Keratinocyte (primary cell): ENCODE measurements at regions not wholly inside any gene's neighbourhood (a gene's known extent, or its start where the extent isn't known, plus 50 kb on each side); places are given as distances from the start of the nearest gene placed in this dataset.
A peak's percentile ranks its signal among the peaks of the same experiment; 100 is the strongest.

Experiments used
- DNase-seq: peaks from one replicate; pipeline ENCODE4 v3.0.0-alpha.2; 2011; ENCODE audit warnings: low read depth, missing footprints, low spot score
- FAIRE-seq: peaks from 2 replicates; lab custom pipeline; 2011; peaks lifted over from hg19 to GRCh38; lab: Jason Lieb, UNC
- H2AFZ ChIP-seq: 2 replicates; pipeline ENCODE4 v1.6.0; 2012; ENCODE audit warnings: low read length, control low read depth, inconsistent platforms; ENCODE audit not compliant: control insufficient read depth
- H3K27ac ChIP-seq: 2 replicates; pipeline ENCODE4 v1.5.1; 2011; ENCODE audit warnings: low read length; ENCODE audit not compliant: control insufficient read depth, insufficient read depth
- H3K27me3 ChIP-seq: 3 replicates; pipeline ENCODE4 v1.6.0; 2011; ENCODE audit warnings: low read length; ENCODE audit not compliant: control insufficient read depth, insufficient read depth; ENCODE audit errors: extremely low read depth
- H3K36me3 ChIP-seq, 2 experiments: 2 replicates in 1 of 2; 3 replicates in 1 of 2; pipeline ENCODE4 v1.5.1; 2011; ENCODE audit warnings: low read length in 2 of 2, mild to moderate bottlenecking in 1 of 2; ENCODE audit not compliant: control insufficient read depth in 2 of 2, insufficient read depth in 2 of 2; ENCODE audit errors: extremely low read depth in 1 of 2
- H3K4me1 ChIP-seq: 3 replicates; pipeline ENCODE4 v1.5.1; 2011; ENCODE audit warnings: low read length; ENCODE audit not compliant: control insufficient read depth, insufficient read depth; ENCODE audit errors: extremely low read depth
- H3K4me2 ChIP-seq: 3 replicates; pipeline ENCODE4 v1.6.0; 2011; ENCODE audit warnings: low read depth, low read length; ENCODE audit not compliant: control insufficient read depth, insufficient read depth; ENCODE audit errors: extremely low read depth
- H3K4me3 ChIP-seq, 3 experiments: fragments of 200-600 bp in 1 of 3; sonication (generic) in 1 of 3; 2 replicates in 2 of 3; 3 replicates in 1 of 3; pipeline ENCODE4 v1.5.1; 2011 to 2016; ENCODE audit warnings: low read length in 3 of 3, mild to moderate bottlenecking in 3 of 3, control low read depth in 2 of 3, inconsistent platforms in 1 of 3, low read depth in 1 of 3, mixed read lengths in 1 of 3, mixed run types in 1 of 3, moderate library complexity in 1 of 3; ENCODE audit not compliant: control insufficient read depth in 2 of 3, insufficient read depth in 2 of 3; ENCODE audit errors: extremely low read depth in 1 of 3
- H3K79me2 ChIP-seq: 2 replicates; pipeline ENCODE4 v1.6.0; 2012; ENCODE audit warnings: low read length; ENCODE audit not compliant: control insufficient read depth, insufficient read depth
- H3K9ac ChIP-seq: 3 replicates; pipeline ENCODE4 v1.6.0; 2011; ENCODE audit warnings: low read length; ENCODE audit not compliant: control insufficient read depth, insufficient read depth; ENCODE audit errors: extremely low read depth
- H3K9me1 ChIP-seq: 3 replicates; pipeline ENCODE4 v1.6.0; 2011; ENCODE audit warnings: low read length; ENCODE audit not compliant: control insufficient read depth, insufficient read depth; ENCODE audit errors: extremely low read depth
- H3K9me3 ChIP-seq: 2 replicates; pipeline ENCODE4 v1.5.1; 2012; ENCODE audit warnings: low read depth, low read length; ENCODE audit not compliant: control insufficient read depth
- H4K20me1 ChIP-seq: 3 replicates; pipeline ENCODE4 v1.6.0; 2011; ENCODE audit warnings: low read length; ENCODE audit not compliant: control insufficient read depth, insufficient read depth; ENCODE audit errors: extremely low read depth
- EZH2 ChIP-seq: IDR thresholded peaks from one replicate; pipeline ENCODE4 v1.6.1; 2012; ENCODE audit warnings: inconsistent platforms, mild to moderate bottlenecking, low read length, moderate library complexity
- dilution Hi-C: fragments of 300-500 bp; cut with MboI; formaldehyde crosslinking; loops from one replicate; pipeline ENCODE4 v1.7.0; 2020; ENCODE audit warnings: low sequenced_read_pairs; ENCODE audit not compliant: extremely low pct_ligation_motif_present
- TF ChIP-seq, protein P1 (sequence below), 3 experiments: IDR thresholded peaks in 1 of 3; conservative IDR thresholded peaks in 1 of 3; optimal IDR thresholded peaks in 1 of 3; 2 replicates in 2 of 3; 3 replicates in 1 of 3; pipeline versions ENCODE3 to v1.5.1; 2011; ENCODE audit warnings: low read length in 3 of 3, mild to moderate bottlenecking in 3 of 3, moderate library complexity in 2 of 3, control low read depth in 1 of 3, inconsistent platforms in 1 of 3; ENCODE audit not compliant: insufficient read depth in 2 of 3; ENCODE audit errors: extremely low read depth in 1 of 3

DNA sequence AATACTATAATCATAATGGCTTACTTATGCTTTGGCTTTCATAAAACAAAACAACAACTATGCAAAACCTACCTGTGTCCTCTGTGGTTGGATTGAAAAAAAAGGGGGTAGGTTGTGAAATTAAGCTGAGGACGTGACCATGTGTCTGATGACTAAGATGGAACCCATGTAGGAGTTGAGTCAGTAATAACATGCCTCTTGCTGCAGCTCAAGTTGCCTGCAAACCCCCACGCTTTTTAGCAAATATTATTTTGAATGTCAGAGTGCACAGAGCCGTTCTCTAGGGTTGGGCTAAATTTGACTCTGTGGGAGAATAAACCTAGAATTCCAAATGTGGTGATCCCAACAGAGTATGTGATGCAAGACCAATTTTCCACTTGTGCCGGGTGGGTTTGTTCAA, 209.3 kb downstream of the KCNRG start:
- no peaks in the 10 kb centered on the region for H3K79me2 ChIP-seq
- peaks cover 8% of the 10 kb centered on the region for H3K27me3 ChIP-seq
- H3K4me3 ChIP-seq = no peak overlapping the region
- H3K27ac ChIP-seq = no peak overlapping the region
- H3K9me3 ChIP-seq = no peaks in the 10 kb centered on the region
- no peaks in the 10 kb centered on the region for H4K20me1 ChIP-seq
- peak; percentile 5 for FAIRE-seq
- H3K9ac ChIP-seq = no peak overlapping the region
- H2AFZ ChIP-seq = no peak overlapping the region
- no peak for DNase-seq
- H3K4me1 ChIP-seq = no peaks in the 10 kb centered on the region
- TF ChIP-seq EZH2 = no peak
- TF ChIP-seq, protein P1, sequence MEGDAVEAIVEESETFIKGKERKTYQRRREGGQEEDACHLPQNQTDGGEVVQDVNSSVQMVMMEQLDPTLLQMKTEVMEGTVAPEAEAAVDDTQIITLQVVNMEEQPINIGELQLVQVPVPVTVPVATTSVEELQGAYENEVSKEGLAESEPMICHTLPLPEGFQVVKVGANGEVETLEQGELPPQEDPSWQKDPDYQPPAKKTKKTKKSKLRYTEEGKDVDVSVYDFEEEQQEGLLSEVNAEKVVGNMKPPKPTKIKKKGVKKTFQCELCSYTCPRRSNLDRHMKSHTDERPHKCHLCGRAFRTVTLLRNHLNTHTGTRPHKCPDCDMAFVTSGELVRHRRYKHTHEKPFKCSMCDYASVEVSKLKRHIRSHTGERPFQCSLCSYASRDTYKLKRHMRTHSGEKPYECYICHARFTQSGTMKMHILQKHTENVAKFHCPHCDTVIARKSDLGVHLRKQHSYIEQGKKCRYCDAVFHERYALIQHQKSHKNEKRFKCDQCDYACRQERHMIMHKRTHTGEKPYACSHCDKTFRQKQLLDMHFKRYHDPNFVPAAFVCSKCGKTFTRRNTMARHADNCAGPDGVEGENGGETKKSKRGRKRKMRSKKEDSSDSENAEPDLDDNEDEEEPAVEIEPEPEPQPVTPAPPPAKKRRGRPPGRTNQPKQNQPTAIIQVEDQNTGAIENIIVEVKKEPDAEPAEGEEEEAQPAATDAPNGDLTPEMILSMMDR (optimal IDR thresholded peaks at IDR 0.05 in 1 of 3, IDR thresholded peaks at IDR 0.05 in 1 of 3, conservative IDR thresholded peaks at IDR 0.05 in 1 of 3; ENCODE audit: extremely low read depth in 1 of 3, insufficient read depth in 2 of 3, low read length in 3 of 3) = no peak
- no peak overlapping the region for H3K4me2 ChIP-seq
- no peaks in the 10 kb centered on the region for H3K9me1 ChIP-seq
- dilution Hi-C loops = no loop called here
- H3K36me3 ChIP-seq = no peaks in the 10 kb centered on the region

DNA sequence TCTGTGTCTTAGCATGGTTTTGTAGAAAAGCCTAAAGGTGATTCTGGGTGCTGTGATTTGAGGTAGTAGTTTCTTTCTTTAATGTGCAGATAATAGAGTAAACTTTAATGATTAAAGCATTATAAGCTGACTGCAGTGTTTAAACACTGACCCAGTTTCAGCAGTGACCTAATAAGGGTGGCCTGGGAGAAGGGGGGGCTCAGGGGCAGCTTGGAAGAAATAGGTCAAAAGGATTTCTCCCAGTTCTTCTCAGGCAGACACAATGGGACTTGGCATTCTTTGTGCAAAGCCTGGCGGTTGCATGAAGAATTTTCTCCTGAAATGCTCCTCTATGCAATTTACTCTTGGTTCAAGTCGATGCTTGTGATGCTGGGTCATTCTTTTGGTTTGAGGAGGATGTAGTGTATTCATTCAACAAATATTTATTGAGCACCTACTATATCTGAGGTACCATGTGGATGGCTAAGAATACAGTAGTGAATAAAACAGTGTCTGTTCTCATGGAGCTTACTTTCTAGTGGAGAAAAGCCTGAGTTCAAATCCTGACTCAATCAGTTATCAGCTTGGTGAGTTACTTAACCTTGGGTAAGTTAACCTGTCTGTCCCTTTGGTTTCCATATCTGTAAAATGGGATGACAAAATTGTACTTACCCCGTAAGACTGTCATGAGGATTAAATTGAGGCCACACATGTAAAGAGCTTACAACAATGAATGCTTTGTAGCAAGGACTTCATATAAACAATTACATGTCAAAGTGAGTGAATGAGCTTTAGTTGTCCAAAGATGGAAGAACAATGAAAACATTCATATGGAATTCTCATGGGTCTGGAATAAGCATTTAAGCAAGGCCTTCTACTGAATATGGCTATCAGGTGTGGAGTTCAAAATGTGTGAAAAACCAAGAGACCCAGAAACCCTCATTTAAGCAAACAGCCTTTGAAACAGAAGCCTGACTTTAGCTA, 210.2 kb downstream of the KCNRG start:
- Histone ChIP-seq H3K9me1 (no peaks in the 10 kb centered on the region), H3K4me2 (no peak overlapping the region), H3K9ac (no peak overlapping the region), H3K4me1 (no peaks in the 10 kb centered on the region), H3K36me3 (no peaks in the 10 kb centered on the region), H2AFZ (no peak overlapping the region), H3K79me2 (no peaks in the 10 kb centered on the region), H3K9me3 (no peaks in the 10 kb centered on the region), H3K27me3 (peaks cover 8% of the 10 kb centered on the region), H4K20me1 (no peaks in the 10 kb centered on the region), H3K4me3 (no peak overlapping the region), H3K27ac (no peak overlapping the region)
- FAIRE-seq (no peak), DNase-seq (no peak)
- dilution Hi-C loops = no loop called here
- no peak for TF ChIP-seq EZH2
- TF ChIP-seq, protein P1 (optimal IDR thresholded peaks at IDR 0.05 in 1 of 3, IDR thresholded peaks at IDR 0.05 in 1 of 3, conservative IDR thresholded peaks at IDR 0.05 in 1 of 3; ENCODE audit: extremely low read depth in 1 of 3, insufficient read depth in 2 of 3, low read length in 3 of 3) = no peak
